HepG2 (cell line): ENCODE measurements at regions not wholly inside any gene's neighbourhood (a gene's known extent, or its start where the extent isn't known, plus 50 kb on each side); places are given as distances from the start of the nearest gene placed in this dataset.

Experiments used
- ATAC-seq: fragments of 200-7000 bp; cut with Tn5 transposase; 3 replicates; pipeline ENCODE4 v1.9.1; 2020; ENCODE audit warnings: mild to moderate bottlenecking, moderate library complexity
- BruUV-seq: library from RNA; stranded (reverse); fragments of 400-500 nt; replicated peaks from 2 replicates; lab custom pipeline; 2021; lab: Mats Ljungman, UMichigan
- CTCF ChIA-PET: fragments of 300-600 bp; formaldehyde crosslinking; extraction: SDS; loops from one replicate; lab custom pipeline; 2021; ENCODE audit warnings: low total read pairs, inconsistent platforms, low intra/inter-chr PET ratio; lab: Yijun Ruan, JAX
- POLR2A ChIA-PET: fragments of 350-600 bp; sonication (Branson Sonifier 250); formaldehyde crosslinking; loops from one replicate; lab custom pipeline; 2020; ENCODE audit warnings: antibody characterized with exemption, inconsistent platforms; lab: Yijun Ruan, JAX
- DNase-seq: peaks from one replicate; pipeline ENCODE4 v3.0.0-alpha.2; 2015; ENCODE audit warnings: low spot score
- FAIRE-seq: peaks from 3 replicates; lab custom pipeline; 2011; peaks lifted over from hg19 to GRCh38; lab: Jason Lieb, UNC
- H2AFZ ChIP-seq: one replicate; pipeline ENCODE4 v1.6.1; 2011; ENCODE audit warnings: low read length, inconsistent platforms
- H3K27ac ChIP-seq: fragments of 300-600 bp; 3 replicates; pipeline ENCODE4 v1.8.0; 2011; ENCODE audit warnings: mixed run types, mild to moderate bottlenecking, mixed read lengths, low read length, inconsistent platforms; ENCODE audit not compliant: insufficient read depth; ENCODE audit errors: extremely low read length
- H3K27me3 ChIP-seq, 2 experiments: fragments of 200-600 bp in 1 of 2; 2 replicates in 1 of 2; 3 replicates in 1 of 2; pipeline versions ENCODE4 v1.6.0 to v1.8.0; 2011; ENCODE audit warnings: low read length in 2 of 2, mild to moderate bottlenecking in 2 of 2, moderate library complexity in 2 of 2, inconsistent platforms in 1 of 2; ENCODE audit not compliant: insufficient read depth in 2 of 2, control insufficient read depth in 1 of 2
- H3K36me3 ChIP-seq, 2 experiments: fragments of 200-600 bp in 1 of 2; replicated peaks in 1 of 2; 2 replicates in 1 of 2; 3 replicates in 1 of 2; pipeline versions ENCODE4 v1.5.1 to v1.8.0; 2011; ENCODE audit warnings: low read length in 2 of 2, inconsistent platforms in 1 of 2; ENCODE audit not compliant: insufficient read depth in 2 of 2, control insufficient read depth in 1 of 2
- H3K4me1 ChIP-seq: 2 replicates; pipeline ENCODE4 v1.5.1; 2012; ENCODE audit warnings: low read length, inconsistent platforms; ENCODE audit not compliant: insufficient read depth
- H3K4me2 ChIP-seq: 2 replicates; pipeline ENCODE4 v1.6.0; 2011; ENCODE audit warnings: low read depth, low read length, inconsistent platforms
- H3K4me3 ChIP-seq, 3 experiments: fragments of 200-600 bp in 1 of 3; sonication (generic), shearing (Covaris generic) in 1 of 3; replicated peaks in 1 of 3; 2 replicates each; pipeline ENCODE4 v1.5.1; 2011 to 2016; ENCODE audit warnings: low read length in 3 of 3, inconsistent platforms in 2 of 3, low read depth in 2 of 3, mild to moderate bottlenecking in 2 of 3, control low read depth in 1 of 3, mixed read lengths in 1 of 3; ENCODE audit not compliant: insufficient read depth in 1 of 3
- H3K79me2 ChIP-seq: one replicate; pipeline ENCODE4 v1.6.1; 2011; ENCODE audit warnings: low read length, inconsistent platforms; ENCODE audit not compliant: insufficient read depth
- H3K9ac ChIP-seq: 2 replicates; pipeline ENCODE4 v1.6.0; 2011; ENCODE audit warnings: mild to moderate bottlenecking, low read depth, low read length, inconsistent platforms; ENCODE audit not compliant: insufficient read depth
- H3K9me3 ChIP-seq: 2 replicates; pipeline ENCODE4 v1.5.1; 2012; ENCODE audit warnings: mild to moderate bottlenecking, low read length
- H4K20me1 ChIP-seq: 2 replicates; pipeline ENCODE4 v1.6.0; 2011; ENCODE audit warnings: inconsistent platforms, mild to moderate bottlenecking, low read length, moderate library complexity; ENCODE audit not compliant: insufficient read depth
- CENPBD1 ChIP-seq: sonication (generic); formaldehyde crosslinking; IDR thresholded peaks from 2 replicates; pipeline ENCODE4 v1.8.0; 2022; ENCODE audit warnings: missing genetic modification reagents, low read depth, mild to moderate bottlenecking, borderline replicate concordance
- FOXK2 ChIP-seq: fragments of 450-650 bp; IDR thresholded peaks from 2 replicates; pipeline ENCODE4 v1.6.1; 2016
- ISL2 ChIP-seq: sonication (generic); formaldehyde crosslinking; IDR thresholded peaks from 2 replicates; pipeline ENCODE4 v1.5.0; 2020; ENCODE audit warnings: missing genetic modification reagents
- KLF13 ChIP-seq: sonication (generic); formaldehyde crosslinking; IDR thresholded peaks from 2 replicates; pipeline ENCODE4 v1.4.0; 2020; ENCODE audit warnings: mild to moderate bottlenecking, missing genetic modification reagents
- MAFG ChIP-seq: sonication (generic); formaldehyde crosslinking; IDR thresholded peaks from 2 replicates; pipeline ENCODE4 v1.5.1; 2020; ENCODE audit warnings: mild to moderate bottlenecking, missing genetic modification reagents
- NFE2 ChIP-seq: sonication (generic); formaldehyde crosslinking; IDR thresholded peaks from 2 replicates; pipeline ENCODE4 v1.4.0; 2020; ENCODE audit warnings: missing genetic modification reagents
- NFE2L2 ChIP-seq: fragments of 150-350 bp; IDR thresholded peaks from 2 replicates; pipeline ENCODE4 v1.6.1; 2014; ENCODE audit warnings: low read length
- POLR2G ChIP-seq: fragments of 200-400 bp; formaldehyde crosslinking; IDR thresholded peaks from 2 replicates; pipeline ENCODE4 v1.6.1; 2018; ENCODE audit warnings: mild to moderate bottlenecking, low read depth, low read length, moderate library complexity
- REST ChIP-seq, 2 experiments: IDR thresholded peaks; 2 replicates each; pipeline ENCODE4 v1.6.1; 2011 to 2012; ENCODE audit warnings: low read length in 2 of 2, borderline replicate concordance in 1 of 2, low read depth in 1 of 2, mild to moderate bottlenecking in 1 of 2, moderate library complexity in 1 of 2
- SIX1 ChIP-seq: sonication (generic); formaldehyde crosslinking; IDR thresholded peaks from 2 replicates; pipeline ENCODE4 v1.4.0; 2020; ENCODE audit warnings: missing genetic modification reagents, borderline replicate concordance
- SP140L ChIP-seq: sonication (generic); formaldehyde crosslinking; IDR thresholded peaks from 2 replicates; pipeline ENCODE4 v1.4.0; 2020; ENCODE audit warnings: missing genetic modification reagents, borderline replicate concordance
- ZNF180 ChIP-seq: sonication (generic); formaldehyde crosslinking; IDR thresholded peaks from 2 replicates; pipeline ENCODE4 v1.4.0; 2020; ENCODE audit warnings: low read depth, missing genetic modification reagents, borderline replicate concordance
- ZNF513 ChIP-seq: sonication (generic); formaldehyde crosslinking; conservative IDR thresholded peaks from 2 replicates; pipeline ENCODE4 v1.5.0; 2020; ENCODE audit warnings: missing genetic modification reagents
- ZNF775 ChIP-seq: sonication (generic); formaldehyde crosslinking; IDR thresholded peaks from 2 replicates; pipeline ENCODE4 v1.4.0; 2020; ENCODE audit warnings: missing genetic modification reagents, mild to moderate bottlenecking, moderate library complexity, borderline replicate concordance
- WGBS: methylation state at CpG from one replicate; pipeline ENCODE4 v1.1.6; 2017; ENCODE audit warnings: low lambda C conversion rate; 5-methylcytosine and 5-hydroxymethylcytosine counted together
- in situ Hi-C: cut with HindIII; loops from 2 replicates; pipeline ENCODE4 v1.10.0; 2017; ENCODE audit warnings: low pct_unique_long_range_greater_than_20kb; ENCODE audit not compliant: extremely low pct_ligation_motif_present
- intact Hi-C: fragments of 100-400 bp; cut with micrococcal nuclease; formaldehyde crosslinking; loops from one replicate; pipeline ENCODE4 v1.10.0; 2022; ENCODE audit not compliant: unreplicated experiment

- TF ChIP-seq REST (IDR thresholded peaks at IDR 0.05; ENCODE audit: borderline replicate concordance in 1 of 2, low read depth in 1 of 2, low read length in 2 of 2) (no peak), NFE2L2 (no peak), CENPBD1 (no peak), MAFG (no peak), ZNF180 (CRISPR knock-in tag) (no peak), FOXK2 (no peak)
These were observed 305.2 kb upstream of the ARSJ start (continued) for GRCh38 chr4:114284629-114285028.

- CTCF ChIA-PET = no interaction called here
- no peaks in the 10 kb centered on the region for H3K27me3 ChIP-seq
- in situ Hi-C loops (no loop called here), intact Hi-C loops (no loop called here)
- TF ChIP-seq ZNF775 (CRISPR knock-in tag) (no peak), ISL2 (CRISPR knock-in tag) (no peak), NFE2 (CRISPR knock-in tag) (no peak), ZNF513 (no peak), KLF13 (CRISPR knock-in tag) (no peak), SP140L (no peak), POLR2G (no peak), SIX1 (no peak)
- no peak overlapping the region for H3K9ac ChIP-seq
- peaks cover 21% of the 10 kb centered on the region for H3K4me1 ChIP-seq
- H3K27ac ChIP-seq = no peak overlapping the region
- H2AFZ ChIP-seq = no peak overlapping the region
- H3K4me2 ChIP-seq = no peak overlapping the region
- DNase-seq (no peak), FAIRE-seq (no peak), ATAC-seq (no peak)
- WGBS = 71% methylated on average over 3 of the region's 3 CpGs
- H3K9me3 ChIP-seq = no peaks in the 10 kb centered on the region
- POLR2A ChIA-PET = no interaction called here
- H3K36me3 ChIP-seq = no peaks in the 10 kb centered on the region
- no peaks in the 10 kb centered on the region for H3K79me2 ChIP-seq
- no peaks in the 10 kb centered on the region for H4K20me1 ChIP-seq
- no TSS peak for BruUV-seq
- H3K4me3 ChIP-seq = no peak overlapping the region
These were observed 306.9 kb upstream of the ARSJ start for GRCh38 chr4:114286262-114286810.
